Peyer's patch (tissue), 4 donors: ENCODE measurements at regions not wholly inside any gene's neighbourhood (a gene's known extent, or its start where the extent isn't known, plus 50 kb on each side); places are given as distances from the start of the nearest gene placed in this dataset.

Experiments
- POLR2A ChIP-seq, 2 donors: fragments of 450-650 bp; IDR thresholded peaks; one replicate each; pipeline ENCODE4 v1.5.1; 2017; ENCODE audit warnings: antibody characterized with exemption in 2 of 2, mild to moderate bottlenecking in 2 of 2, moderate library complexity in 2 of 2
- TF ChIP-seq, protein P1 (sequence below), 6 experiments: fragments of 450-650 bp in 4 of 6; fragments of 200-600 bp in 2 of 6; sonication (generic) in 1 of 6; IDR thresholded peaks; one replicate each; pipeline ENCODE4 v1.5.1; 2017 to 2019; ENCODE audit warnings: antibody characterized with exemption in 6 of 6, mild to moderate bottlenecking in 3 of 6, moderate library complexity in 1 of 6

DNA sequence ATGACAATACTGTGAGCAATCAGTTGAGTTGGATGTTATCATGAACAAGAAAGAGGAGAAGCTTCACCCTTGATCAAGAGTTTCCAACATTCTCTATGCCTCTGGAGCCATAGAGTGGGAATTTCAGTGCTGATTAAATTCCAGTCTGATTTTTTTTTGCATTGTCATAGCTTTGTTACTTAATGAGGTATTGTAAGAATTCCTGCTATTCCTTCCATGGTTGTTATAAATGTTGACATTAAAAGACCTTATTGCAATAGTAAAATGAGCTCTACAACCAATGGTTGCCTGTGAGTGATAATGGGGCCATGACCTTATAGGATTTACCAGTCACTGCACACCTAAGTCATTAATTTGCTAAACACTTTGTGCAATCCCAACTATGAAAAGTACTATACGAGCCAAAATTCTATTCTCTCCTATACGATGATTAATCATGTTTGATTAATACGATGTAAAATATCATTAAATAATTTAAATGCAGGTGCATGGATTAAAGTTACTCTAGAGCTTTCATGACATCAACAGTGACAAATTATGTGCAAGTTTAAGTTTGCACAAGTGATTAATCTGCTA, 353.2 kb upstream of the KLF6 start:
- TF ChIP-seq POLR2A (IDR thresholded peaks at IDR 0.05) = no peak
- TF ChIP-seq, protein P1, sequence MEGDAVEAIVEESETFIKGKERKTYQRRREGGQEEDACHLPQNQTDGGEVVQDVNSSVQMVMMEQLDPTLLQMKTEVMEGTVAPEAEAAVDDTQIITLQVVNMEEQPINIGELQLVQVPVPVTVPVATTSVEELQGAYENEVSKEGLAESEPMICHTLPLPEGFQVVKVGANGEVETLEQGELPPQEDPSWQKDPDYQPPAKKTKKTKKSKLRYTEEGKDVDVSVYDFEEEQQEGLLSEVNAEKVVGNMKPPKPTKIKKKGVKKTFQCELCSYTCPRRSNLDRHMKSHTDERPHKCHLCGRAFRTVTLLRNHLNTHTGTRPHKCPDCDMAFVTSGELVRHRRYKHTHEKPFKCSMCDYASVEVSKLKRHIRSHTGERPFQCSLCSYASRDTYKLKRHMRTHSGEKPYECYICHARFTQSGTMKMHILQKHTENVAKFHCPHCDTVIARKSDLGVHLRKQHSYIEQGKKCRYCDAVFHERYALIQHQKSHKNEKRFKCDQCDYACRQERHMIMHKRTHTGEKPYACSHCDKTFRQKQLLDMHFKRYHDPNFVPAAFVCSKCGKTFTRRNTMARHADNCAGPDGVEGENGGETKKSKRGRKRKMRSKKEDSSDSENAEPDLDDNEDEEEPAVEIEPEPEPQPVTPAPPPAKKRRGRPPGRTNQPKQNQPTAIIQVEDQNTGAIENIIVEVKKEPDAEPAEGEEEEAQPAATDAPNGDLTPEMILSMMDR (IDR thresholded peaks at IDR 0.05) = no peak
